ENCODE measurements at regions not wholly inside any gene's neighbourhood (a gene's known extent, or its start where the extent isn't known, plus 50 kb on each side); places are given as distances from the start of the nearest gene placed in this dataset.

DNA sequence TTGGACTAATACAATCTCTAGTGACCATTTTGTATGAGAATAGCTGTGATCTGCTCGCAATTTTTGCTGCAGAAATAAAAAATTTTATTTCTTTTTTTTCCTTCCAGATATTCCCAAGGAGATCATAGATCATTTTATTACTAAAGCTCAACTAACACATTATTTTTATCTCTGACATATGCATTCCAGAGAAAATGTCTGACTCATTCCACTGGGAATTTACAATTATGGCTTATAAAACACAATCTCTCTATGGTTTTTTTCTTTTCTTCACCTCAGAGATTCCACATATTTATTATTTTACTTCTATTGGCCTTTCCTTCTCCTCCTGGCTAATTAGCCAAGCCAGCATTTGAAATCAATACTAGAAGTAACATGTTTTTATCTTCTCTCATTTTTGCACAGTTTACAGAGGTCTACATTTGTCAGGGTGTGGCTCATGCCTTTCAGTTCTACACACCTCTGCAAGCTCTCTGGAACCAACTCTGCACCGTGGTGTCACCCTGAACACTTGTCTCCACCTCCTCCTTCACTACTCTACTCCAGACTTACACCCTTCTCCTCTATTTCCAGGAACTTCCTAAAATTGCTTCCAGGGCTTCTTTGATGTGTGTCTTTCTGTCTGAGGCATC lies 59.8 kb upstream of the GPM6A start:
- H3K4me1 Mint-ChIP-seq = no peaks in the 10 kb centered on the region
- H3K9me3 Mint-ChIP-seq = peaks cover 3% of the 10 kb centered on the region
- no peak overlapping the region for H3K27ac Mint-ChIP-seq
- H3K4me3 Mint-ChIP-seq = no peak overlapping the region
- no peak for DNase-seq
- H3K27me3 Mint-ChIP-seq = no peaks in the 10 kb centered on the region
- H3K36me3 Mint-ChIP-seq = no peaks in the 10 kb centered on the region

DNA sequence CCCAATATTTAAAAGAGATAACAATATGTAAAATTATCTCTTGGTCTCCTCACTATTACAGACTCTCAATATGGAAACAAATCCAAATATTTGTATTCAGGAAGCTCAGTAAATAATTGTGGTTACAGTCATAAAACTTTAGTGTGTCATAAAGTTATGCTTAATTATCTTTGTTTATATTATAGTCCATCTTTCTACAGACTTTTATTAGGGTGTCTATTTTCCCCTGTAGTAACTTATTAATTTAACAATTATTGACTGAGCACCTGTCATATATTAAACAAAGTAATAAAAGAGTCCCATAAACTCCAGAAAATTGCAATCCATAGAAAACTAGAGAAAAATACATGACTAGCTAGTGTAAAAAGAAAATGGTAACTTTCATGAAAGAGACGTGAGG lies 61.6 kb upstream of the GPM6A start:
- Mint-ChIP-seq H3K4me3 (no peak overlapping the region), H3K27me3 (no peaks in the 10 kb centered on the region), H3K9me3 (peaks cover 2% of the 10 kb centered on the region), H3K4me1 (no peaks in the 10 kb centered on the region), H3K36me3 (no peaks in the 10 kb centered on the region), H3K27ac (no peak overlapping the region)
- DNase-seq = no peak

DNA sequence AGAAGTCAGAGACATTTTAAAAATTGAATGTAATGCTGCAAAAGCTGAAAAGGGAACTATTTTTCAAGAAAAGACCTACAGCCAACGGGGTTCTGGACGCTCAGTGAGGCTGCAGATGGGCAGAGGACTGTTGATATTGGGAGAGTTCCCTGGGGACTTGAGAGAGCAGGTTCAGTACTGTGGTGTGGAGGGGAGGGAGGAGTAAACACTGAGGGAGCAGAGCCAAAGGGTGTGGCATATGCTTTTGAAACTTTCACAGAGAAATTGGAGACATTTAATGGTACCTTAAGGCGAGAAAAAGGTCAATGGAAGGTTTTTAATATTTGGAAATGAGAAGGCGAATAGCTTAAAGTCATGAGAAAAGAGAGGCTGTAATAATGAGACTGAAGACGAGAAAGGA lies 62.2 kb upstream of the GPM6A start:
- H3K27me3 Mint-ChIP-seq = no peaks in the 10 kb centered on the region
- no peak overlapping the region for H3K27ac Mint-ChIP-seq
- H3K4me3 Mint-ChIP-seq = no peak overlapping the region
- H3K4me1 Mint-ChIP-seq = no peaks in the 10 kb centered on the region
- no peaks in the 10 kb centered on the region for H3K36me3 Mint-ChIP-seq
- peaks cover 5% of the 10 kb centered on the region for H3K9me3 Mint-ChIP-seq
- no peak for DNase-seq

DNA sequence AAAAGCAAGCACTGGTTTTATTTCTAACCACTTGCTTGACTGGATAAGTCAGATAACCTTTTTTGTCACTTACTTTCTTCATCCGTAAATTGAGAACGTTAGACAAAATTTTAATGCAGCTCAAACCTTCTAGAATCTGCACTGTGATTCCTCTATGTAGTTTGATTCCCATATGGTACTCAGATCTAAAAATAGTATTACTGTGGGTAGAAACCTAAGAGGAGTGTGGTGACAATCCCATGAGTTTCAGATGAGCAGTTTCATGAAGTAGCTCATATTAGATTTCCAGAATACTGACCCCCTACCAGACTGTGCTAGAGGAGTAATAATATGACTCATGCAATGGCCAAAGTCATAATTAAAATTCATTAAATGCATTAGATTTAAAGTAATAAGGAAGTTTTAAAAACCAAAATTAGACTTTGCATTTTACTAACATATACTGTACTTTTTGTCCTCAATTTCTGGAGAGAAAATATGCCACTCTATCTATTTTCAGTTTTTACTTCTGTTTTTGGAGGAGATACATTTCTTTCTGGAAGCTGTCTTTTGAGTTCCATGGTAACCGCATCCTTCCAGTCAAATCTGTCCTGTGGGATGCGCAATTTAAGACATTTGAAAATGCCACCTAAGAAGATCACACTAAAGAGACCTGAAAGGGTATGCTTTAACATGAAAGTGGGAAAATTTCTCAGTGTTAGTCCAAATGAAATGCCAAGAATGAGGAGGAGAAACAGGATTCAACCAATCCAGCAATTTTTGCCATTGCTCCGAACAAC lies 64.1 kb upstream of the GPM6A start:
- H3K9me3 Mint-ChIP-seq = peaks cover 5% of the 10 kb centered on the region
- DNase-seq = no peak
- H3K4me1 Mint-ChIP-seq = no peaks in the 10 kb centered on the region
- no peaks in the 10 kb centered on the region for H3K36me3 Mint-ChIP-seq
- no peak overlapping the region for H3K27ac Mint-ChIP-seq
- H3K27me3 Mint-ChIP-seq = no peaks in the 10 kb centered on the region
- H3K4me3 Mint-ChIP-seq = no peak overlapping the region

DNA sequence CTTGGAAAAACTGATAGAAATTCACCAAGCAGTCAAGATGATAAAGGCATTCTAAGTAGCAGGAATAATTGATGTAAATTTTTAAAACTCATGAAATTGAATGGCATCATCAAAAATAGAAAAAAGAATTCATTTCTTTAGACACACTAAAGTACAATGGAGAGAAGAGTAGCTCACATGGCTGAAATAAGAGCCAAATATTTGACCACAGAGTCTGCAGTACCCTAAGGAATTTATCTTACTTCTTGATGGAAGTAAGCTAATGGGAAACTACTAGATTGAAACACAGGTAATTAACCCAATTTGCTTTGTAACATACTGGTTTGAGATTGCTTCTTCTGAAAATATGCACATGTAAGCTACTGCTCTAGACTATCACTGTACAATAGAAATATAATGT lies 70.8 kb upstream of the GPM6A start:
- H3K27ac Mint-ChIP-seq = no peak overlapping the region
- H3K36me3 Mint-ChIP-seq = no peaks in the 10 kb centered on the region
- H3K27me3 Mint-ChIP-seq = no peaks in the 10 kb centered on the region
- DNase-seq = no peak
- H3K4me1 Mint-ChIP-seq = no peaks in the 10 kb centered on the region
- H3K4me3 Mint-ChIP-seq = no peak overlapping the region
- peaks cover 3% of the 10 kb centered on the region for H3K9me3 Mint-ChIP-seq

DNA sequence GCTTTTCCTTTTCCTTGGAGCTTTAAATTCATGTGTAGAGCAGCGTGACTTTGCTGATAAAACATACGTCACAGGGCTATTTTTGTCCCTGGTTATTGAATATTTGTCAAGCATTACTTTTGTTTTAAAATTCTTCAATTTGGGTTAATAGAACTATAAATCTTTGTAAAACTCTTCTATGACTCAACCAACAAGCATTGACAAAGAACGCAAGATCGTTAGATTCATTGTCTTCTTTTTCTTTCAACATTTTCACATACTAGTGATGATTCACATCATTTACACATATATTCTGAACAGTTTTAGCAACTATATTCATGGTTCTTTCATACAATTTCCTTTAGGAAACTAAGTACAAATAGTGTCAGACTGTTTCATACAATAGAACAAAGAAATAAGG lies 72.0 kb upstream of the GPM6A start:
- H3K9me3 Mint-ChIP-seq = peaks cover 2% of the 10 kb centered on the region
- no peaks in the 10 kb centered on the region for H3K36me3 Mint-ChIP-seq
- no peaks in the 10 kb centered on the region for H3K27me3 Mint-ChIP-seq
- H3K4me3 Mint-ChIP-seq = no peak overlapping the region
- no peak for DNase-seq
- no peaks in the 10 kb centered on the region for H3K4me1 Mint-ChIP-seq
- H3K27ac Mint-ChIP-seq = no peak overlapping the region

DNA sequence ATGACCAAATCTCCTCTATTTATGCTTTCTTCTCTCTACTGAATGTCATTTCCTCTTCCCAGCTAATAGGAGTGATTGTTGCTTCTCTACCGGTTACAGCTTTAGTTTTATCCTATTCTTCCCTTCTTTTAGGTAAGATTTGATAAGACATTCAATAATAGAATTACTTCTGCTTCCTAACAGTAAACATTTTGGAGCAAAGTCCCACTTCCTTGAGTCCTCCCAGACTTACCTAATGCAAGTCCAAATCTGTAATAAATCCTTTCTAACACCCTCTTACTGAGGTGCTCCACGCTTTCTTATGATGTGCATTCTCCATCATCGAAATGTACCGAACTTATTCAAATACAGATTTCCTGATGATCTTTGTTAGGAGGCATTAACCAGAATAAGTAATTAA lies 79.2 kb upstream of the GPM6A start:
- H3K27me3 Mint-ChIP-seq = no peaks in the 10 kb centered on the region
- no peak overlapping the region for H3K27ac Mint-ChIP-seq
- H3K36me3 Mint-ChIP-seq = no peaks in the 10 kb centered on the region
- no peak overlapping the region for H3K4me3 Mint-ChIP-seq
- no peak for DNase-seq
- no peaks in the 10 kb centered on the region for H3K9me3 Mint-ChIP-seq
- H3K4me1 Mint-ChIP-seq = no peaks in the 10 kb centered on the region

DNA sequence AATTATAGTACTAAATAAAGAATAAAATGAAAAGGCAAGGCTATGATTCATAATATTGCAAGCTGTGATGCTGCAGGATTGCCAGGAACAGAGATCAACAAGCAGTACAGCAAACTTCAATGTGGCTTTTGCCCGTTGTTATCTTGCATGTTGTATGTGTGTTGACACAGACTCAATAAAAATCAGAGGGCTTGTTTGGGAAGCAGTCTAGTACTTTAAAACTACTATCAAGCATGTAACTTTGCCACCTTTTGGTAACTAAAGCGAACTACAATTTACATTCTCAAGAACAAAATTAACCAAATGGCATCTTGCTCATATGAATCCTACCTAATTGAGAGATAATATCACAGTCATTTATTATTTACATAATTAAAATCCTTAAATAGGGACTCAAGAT lies 79.8 kb upstream of the GPM6A start:
- no peaks in the 10 kb centered on the region for H3K9me3 Mint-ChIP-seq
- H3K4me1 Mint-ChIP-seq = no peaks in the 10 kb centered on the region
- H3K27ac Mint-ChIP-seq = no peak overlapping the region
- DNase-seq = no peak
- no peak overlapping the region for H3K4me3 Mint-ChIP-seq
- no peaks in the 10 kb centered on the region for H3K36me3 Mint-ChIP-seq
- no peaks in the 10 kb centered on the region for H3K27me3 Mint-ChIP-seq

DNA sequence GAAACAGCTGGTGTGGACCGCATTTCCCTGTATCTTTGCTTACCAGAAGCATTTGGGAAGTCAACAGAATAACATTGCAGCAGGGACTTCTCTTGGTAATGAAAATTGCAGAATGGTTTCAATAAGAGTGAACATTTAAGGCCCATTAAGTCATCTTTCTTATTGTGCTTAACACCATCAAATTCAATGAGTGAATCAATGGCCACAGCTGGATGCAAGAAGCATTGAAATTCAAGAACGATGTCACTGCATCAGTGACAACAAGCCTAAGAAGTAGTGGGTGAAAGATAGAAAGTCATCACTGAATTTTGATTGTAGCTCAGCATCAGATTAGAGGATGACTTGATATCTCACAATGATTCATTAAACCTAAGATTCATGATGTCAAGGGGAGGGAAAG lies 93.9 kb upstream of the GPM6A start:
- no peak for DNase-seq
- Mint-ChIP-seq H3K4me1 (no peaks in the 10 kb centered on the region), H3K27me3 (no peaks in the 10 kb centered on the region), H3K36me3 (no peaks in the 10 kb centered on the region), H3K4me3 (no peak overlapping the region), H3K9me3 (no peaks in the 10 kb centered on the region), H3K27ac (no peak overlapping the region)

DNA sequence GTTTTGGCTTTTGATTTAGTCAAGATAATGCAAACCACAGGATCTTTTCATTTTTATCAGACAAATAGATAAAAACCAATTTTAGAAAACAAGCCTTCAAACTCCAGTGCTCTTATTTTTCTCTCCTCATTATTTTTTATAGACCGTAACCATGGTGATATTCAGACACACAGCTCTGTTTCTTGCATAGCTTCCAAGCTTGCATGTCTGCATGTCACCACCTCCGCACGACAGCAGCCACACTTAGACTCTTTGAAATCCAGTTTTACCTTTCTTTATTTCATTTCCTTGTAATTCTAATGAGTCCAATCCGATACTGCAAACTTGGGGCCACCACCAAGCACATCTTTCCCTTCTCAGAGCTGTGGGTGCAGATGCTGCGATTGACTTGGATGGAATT lies 94.3 kb upstream of the GPM6A start:
- H3K27ac Mint-ChIP-seq = no peak overlapping the region
- H3K27me3 Mint-ChIP-seq = no peaks in the 10 kb centered on the region
- no peaks in the 10 kb centered on the region for H3K4me1 Mint-ChIP-seq
- H3K9me3 Mint-ChIP-seq = no peaks in the 10 kb centered on the region
- no peaks in the 10 kb centered on the region for H3K36me3 Mint-ChIP-seq
- H3K4me3 Mint-ChIP-seq = no peak overlapping the region
- no peak for DNase-seq

DNA sequence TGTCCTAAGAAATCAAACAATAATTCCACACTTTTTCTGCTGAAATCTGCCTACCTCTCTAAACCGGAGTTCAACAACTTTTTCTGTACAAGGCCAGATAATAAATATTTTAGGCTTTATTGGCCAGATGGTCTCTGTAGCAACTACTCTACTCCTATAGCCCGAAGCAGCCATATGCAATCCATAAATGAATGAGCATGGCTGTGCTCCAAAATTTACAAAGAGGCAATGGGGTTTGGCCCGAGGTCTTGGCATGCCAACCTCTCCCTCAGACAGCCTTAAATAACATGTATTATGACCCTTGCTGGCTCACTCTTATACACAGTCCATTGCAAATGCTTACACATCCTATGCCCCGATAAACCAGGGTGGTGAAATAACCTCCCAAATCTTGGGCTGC lies 98.6 kb upstream of the GPM6A start:
- Mint-ChIP-seq H3K4me1 (no peaks in the 10 kb centered on the region), H3K9me3 (no peaks in the 10 kb centered on the region), H3K4me3 (no peak overlapping the region), H3K27me3 (no peaks in the 10 kb centered on the region), H3K36me3 (no peaks in the 10 kb centered on the region), H3K27ac (no peak overlapping the region)
- DNase-seq = no peak

DNA sequence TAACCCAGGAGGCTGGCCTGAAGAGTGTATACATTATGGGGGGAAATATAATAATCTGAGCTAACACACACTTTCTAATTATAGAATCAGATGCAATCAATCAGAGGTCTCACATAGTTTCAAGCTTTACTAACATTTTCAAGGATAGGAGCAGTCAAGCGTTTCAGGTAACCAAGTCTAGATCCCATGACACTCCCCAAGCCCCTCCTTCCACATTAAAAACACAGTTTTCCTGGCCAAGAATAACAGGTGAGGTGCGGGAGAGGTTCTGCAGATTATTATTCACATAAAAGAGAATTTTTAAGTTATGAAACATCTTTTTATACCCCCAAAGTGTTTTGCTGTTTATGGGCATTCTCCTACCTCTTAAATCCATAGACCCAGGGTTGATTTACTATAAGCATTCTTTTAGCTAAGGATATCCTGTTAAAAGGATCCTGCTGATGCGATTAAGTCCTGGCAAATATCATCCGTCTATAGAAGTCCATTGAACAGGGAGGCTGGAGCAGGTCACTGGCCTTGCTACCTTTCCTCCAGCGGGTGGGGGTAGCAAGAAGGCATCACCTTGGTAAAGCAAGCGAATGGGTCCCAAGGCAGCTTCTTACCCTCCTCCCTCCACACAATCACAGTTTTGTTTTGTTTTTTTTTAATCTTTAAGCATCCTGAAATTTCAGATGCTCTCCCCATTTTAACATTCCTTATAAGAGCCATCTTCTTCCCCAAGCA lies 104.7 kb upstream of the GPM6A start:
- H3K27ac Mint-ChIP-seq = no peak overlapping the region
- H3K4me1 Mint-ChIP-seq = no peaks in the 10 kb centered on the region
- H3K27me3 Mint-ChIP-seq = no peaks in the 10 kb centered on the region
- no peaks in the 10 kb centered on the region for H3K36me3 Mint-ChIP-seq
- DNase-seq = no peak
- no peaks in the 10 kb centered on the region for H3K9me3 Mint-ChIP-seq
- no peak overlapping the region for H3K4me3 Mint-ChIP-seq

DNA sequence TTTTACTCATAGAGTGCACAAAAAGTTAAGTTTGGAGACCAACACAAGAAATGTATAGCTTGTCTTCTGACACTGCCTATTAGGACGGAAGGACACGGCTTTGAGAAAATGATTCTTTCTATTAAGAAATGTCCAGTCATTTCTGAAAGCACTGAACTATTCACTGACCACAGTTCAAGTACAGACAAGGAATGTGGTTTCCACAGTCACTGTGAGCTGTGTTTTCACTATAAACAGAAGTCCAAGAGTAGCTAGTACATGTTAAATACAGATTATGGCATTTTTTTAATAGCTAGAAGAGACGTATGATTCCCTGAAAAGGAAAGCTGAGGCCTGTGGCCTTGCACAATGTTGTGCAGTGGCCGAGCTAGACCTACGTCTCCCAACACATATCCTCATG lies 115.1 kb upstream of the GPM6A start:
- no peak for DNase-seq
- Mint-ChIP-seq H3K4me1 (no peaks in the 10 kb centered on the region), H3K27me3 (no peaks in the 10 kb centered on the region), H3K27ac (no peak overlapping the region), H3K36me3 (no peaks in the 10 kb centered on the region), H3K9me3 (no peaks in the 10 kb centered on the region), H3K4me3 (no peak overlapping the region)

DNA sequence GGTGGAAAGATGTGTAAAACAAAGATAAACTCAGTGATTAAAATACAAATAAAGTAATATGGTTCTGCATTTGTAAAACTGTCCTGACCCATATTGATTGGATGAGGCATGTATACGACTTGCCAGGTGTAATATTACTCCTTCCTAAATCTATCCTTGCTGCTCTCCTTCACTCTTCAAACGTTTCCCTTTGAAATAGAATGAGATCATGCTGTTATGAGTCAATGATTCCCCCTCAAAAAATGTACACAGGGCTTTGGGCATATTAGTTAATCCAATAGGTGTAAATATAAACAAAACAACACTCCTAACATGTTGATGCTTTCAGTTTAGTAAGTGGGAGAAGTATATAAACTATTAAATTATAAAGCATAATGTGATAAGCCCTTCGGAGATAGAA lies 117.4 kb upstream of the GPM6A start:
- DNase-seq = no peak
- no peak overlapping the region for H3K27ac Mint-ChIP-seq
- H3K27me3 Mint-ChIP-seq = no peaks in the 10 kb centered on the region
- H3K36me3 Mint-ChIP-seq = no peaks in the 10 kb centered on the region
- H3K4me3 Mint-ChIP-seq = no peak overlapping the region
- no peaks in the 10 kb centered on the region for H3K9me3 Mint-ChIP-seq
- no peaks in the 10 kb centered on the region for H3K4me1 Mint-ChIP-seq

DNA sequence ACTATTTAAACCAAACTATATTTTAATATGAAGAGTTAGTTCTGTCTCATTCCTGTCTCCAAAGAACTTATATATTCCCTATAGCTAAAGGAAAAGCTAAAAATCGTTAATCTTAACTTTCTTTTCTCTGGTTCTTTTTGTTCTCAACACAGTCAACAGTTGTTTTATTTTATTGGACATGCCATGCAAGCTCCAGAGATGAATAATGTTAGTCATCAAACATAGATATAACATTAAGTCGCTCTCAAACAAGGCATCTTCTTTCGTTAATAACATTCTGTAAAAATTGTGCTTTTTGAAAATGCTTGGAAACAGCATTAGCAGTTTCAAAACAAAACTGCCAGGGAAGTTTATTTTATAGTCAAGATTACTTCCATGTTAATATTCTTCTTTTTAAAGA lies 117.9 kb upstream of the GPM6A start:
- Mint-ChIP-seq H3K27ac (no peak overlapping the region), H3K36me3 (no peaks in the 10 kb centered on the region), H3K9me3 (no peaks in the 10 kb centered on the region), H3K4me1 (no peaks in the 10 kb centered on the region), H3K4me3 (no peak overlapping the region), H3K27me3 (no peaks in the 10 kb centered on the region)
- no peak for DNase-seq

DNA sequence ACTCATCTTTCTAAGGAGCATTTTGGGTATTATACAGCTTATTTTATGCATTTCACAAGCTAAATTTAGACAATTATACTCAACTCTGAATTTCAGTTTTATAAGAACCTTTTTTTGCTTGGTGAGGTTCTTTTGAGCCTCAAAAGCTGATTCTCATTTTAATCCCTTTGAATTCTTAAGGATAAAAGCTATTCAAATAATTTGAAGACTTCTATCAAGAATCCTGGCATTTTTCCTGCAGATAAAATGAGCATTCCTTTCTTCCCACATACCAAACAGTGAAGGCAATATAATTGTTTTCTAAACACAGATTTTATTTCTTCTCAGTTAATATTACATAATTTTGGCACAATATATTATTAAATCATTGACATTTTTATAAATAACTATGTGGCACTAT lies 118.4 kb upstream of the GPM6A start:
- H3K27ac Mint-ChIP-seq = no peak overlapping the region
- no peaks in the 10 kb centered on the region for H3K4me1 Mint-ChIP-seq
- no peaks in the 10 kb centered on the region for H3K9me3 Mint-ChIP-seq
- H3K4me3 Mint-ChIP-seq = no peak overlapping the region
- no peaks in the 10 kb centered on the region for H3K27me3 Mint-ChIP-seq
- DNase-seq = no peak
- H3K36me3 Mint-ChIP-seq = no peaks in the 10 kb centered on the region
